A673 (cell line): ENCODE measurements at regions not wholly inside any gene's neighbourhood (a gene's known extent, or its start where the extent isn't known, plus 50 kb on each side); places are given as distances from the start of the nearest gene placed in this dataset.

Source experiments
- EZH2 ChIP-seq: fragments of 200-600 bp; sonication (generic); IDR thresholded peaks from 2 replicates; pipeline ENCODE4 v1.6.1; 2017; ENCODE audit warnings: borderline replicate concordance, low read depth, mild to moderate bottlenecking, mixed read lengths, antibody characterized with exemption, low read length; ENCODE audit not compliant: poor library complexity, severe bottlenecking
- TF ChIP-seq, protein P1 (sequence below): fragments of 300-800, 200-600 bp; sonication (generic); conservative IDR thresholded peaks from 2 replicates; pipeline ENCODE4 v1.5.1; 2017; ENCODE audit warnings: low read depth, mild to moderate bottlenecking, antibody characterized with exemption, low read length, moderate library complexity, mixed read lengths

DNA sequence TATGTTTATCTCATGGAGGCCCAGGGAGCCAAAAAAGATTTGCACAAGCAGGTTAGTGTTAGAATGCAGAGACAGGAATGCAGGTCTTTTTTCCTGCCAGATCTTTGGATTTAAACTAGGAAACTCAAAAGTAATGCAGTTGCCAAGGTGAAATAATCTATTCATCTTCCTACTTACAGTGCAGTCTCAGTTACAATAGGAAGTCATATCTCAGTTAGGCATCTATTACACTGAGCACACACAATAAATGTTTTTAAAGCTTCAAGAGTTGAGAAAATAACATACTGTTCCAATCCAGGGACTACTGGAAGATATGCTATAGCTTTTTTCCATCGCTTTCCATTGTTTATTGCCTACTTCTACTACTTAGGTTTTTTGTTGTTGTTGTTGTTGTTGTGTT, 279.3 kb upstream of the E2F7 start:
- TF ChIP-seq, protein P1, sequence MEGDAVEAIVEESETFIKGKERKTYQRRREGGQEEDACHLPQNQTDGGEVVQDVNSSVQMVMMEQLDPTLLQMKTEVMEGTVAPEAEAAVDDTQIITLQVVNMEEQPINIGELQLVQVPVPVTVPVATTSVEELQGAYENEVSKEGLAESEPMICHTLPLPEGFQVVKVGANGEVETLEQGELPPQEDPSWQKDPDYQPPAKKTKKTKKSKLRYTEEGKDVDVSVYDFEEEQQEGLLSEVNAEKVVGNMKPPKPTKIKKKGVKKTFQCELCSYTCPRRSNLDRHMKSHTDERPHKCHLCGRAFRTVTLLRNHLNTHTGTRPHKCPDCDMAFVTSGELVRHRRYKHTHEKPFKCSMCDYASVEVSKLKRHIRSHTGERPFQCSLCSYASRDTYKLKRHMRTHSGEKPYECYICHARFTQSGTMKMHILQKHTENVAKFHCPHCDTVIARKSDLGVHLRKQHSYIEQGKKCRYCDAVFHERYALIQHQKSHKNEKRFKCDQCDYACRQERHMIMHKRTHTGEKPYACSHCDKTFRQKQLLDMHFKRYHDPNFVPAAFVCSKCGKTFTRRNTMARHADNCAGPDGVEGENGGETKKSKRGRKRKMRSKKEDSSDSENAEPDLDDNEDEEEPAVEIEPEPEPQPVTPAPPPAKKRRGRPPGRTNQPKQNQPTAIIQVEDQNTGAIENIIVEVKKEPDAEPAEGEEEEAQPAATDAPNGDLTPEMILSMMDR: no peak
- no peak for TF ChIP-seq EZH2
